Adrenal gland (tissue), 9 donors: ENCODE measurements at regions not wholly inside any gene's neighbourhood (a gene's known extent, or its start where the extent isn't known, plus 50 kb on each side); places are given as distances from the start of the nearest gene placed in this dataset.

ENCODE experiments used
- DNase-seq, 7 donors: peaks; one replicate each; pipeline ENCODE4 v3.0.0-alpha.2; 2019 to 2020
- H3K27ac ChIP-seq, 5 donors: fragments of 200-600 bp; sonication (generic) in 4 of 5; 1 replicate in 3 of 5; 2 replicates in 2 of 5; pipeline versions ENCODE4 v1.5.1 to v1.8.0; 2016 to 2020; ENCODE audit warnings: mild to moderate bottlenecking in 1 of 5
- H3K27me3 ChIP-seq: fragments of 200-600 bp; 2 replicates; pipeline ENCODE4 v1.8.0; 2021
- H3K36me3 ChIP-seq, 2 donors: fragments of 200-600 bp; replicated peaks in 1 of 2; 1 replicate in 1 of 2; 2 replicates in 1 of 2; pipeline versions ENCODE4 v1.5.1 to v1.8.0; 2018 to 2022
- H3K4me1 ChIP-seq, 2 donors: fragments of 200-600 bp; replicated peaks in 1 of 2; 1 replicate in 1 of 2; 2 replicates in 1 of 2; pipeline versions ENCODE4 v1.5.1 to v1.8.0; 2018 to 2021
- H3K4me3 ChIP-seq, 4 donors: fragments of 200-600 bp; sonication (generic) in 3 of 4; one replicate each; pipeline ENCODE4 v1.5.1; 2016 to 2018
- H3K9me3 ChIP-seq, 3 donors: fragments of 200-600 bp; sonication (generic) in 1 of 3; replicated peaks in 1 of 3; 1 replicate in 2 of 3; 2 replicates in 1 of 3; pipeline versions ENCODE4 v1.5.1 to v1.8.0; 2016 to 2021
- CTCF ChIP-seq, 6 experiments: fragments of 450-650 bp in 4 of 6; fragments of 200-600 bp in 2 of 6; sonication (generic) in 1 of 6; IDR thresholded peaks; 1 replicate in 5 of 6; 2 replicates in 1 of 6; pipeline versions ENCODE4 v1.5.1 to v1.8.0; 2016 to 2021; ENCODE audit warnings: antibody characterized with exemption in 6 of 6, mild to moderate bottlenecking in 2 of 6, moderate library complexity in 1 of 6
- POLR2A ChIP-seq, 2 donors: fragments of 450-650 bp; IDR thresholded peaks; one replicate each; pipeline ENCODE4 v1.6.1; 2017; ENCODE audit warnings: antibody characterized with exemption in 2 of 2, mild to moderate bottlenecking in 2 of 2, moderate library complexity in 1 of 2
- WGBS, 4 donors: extraction: QIAGEN DNeasy Blood & Tissue Kit in 2 of 4; methylation state at CpG; one replicate each; pipeline versions ENCODE4 v1.1.5 to v1.1.7; 2013 to 2017; 5-methylcytosine and 5-hydroxymethylcytosine counted together
- intact Hi-C, 2 donors: fragments of 100-400 bp; cut with DNase I; formaldehyde crosslinking; loops; one replicate each; pipeline versions ENCODE4 v1.14.1 to v1.15.0; 2022 to 2023
- donor health status: healthy with polysubstance abuse.
- donor health status: Bipolar disorder and iron deficiency.
- donor health status: DM: yes; HTN: yes; CAD: no.
- donor health status: DM: no; HTN: no; CAD: no.
- donor health status: DM: no; HTN: no; CAD: no.

GRCh38 chr6:106910999-106911949, 63.3 kb downstream of the CD24 start:
- intact Hi-C loops = no loop called here
- no peaks in the 10 kb centered on the region for H3K27me3 ChIP-seq
- TF ChIP-seq POLR2A (IDR thresholded peaks at IDR 0.05) (no peak), CTCF (IDR thresholded peaks at IDR 0.05) (no peak)
- WGBS, 4 donors = 72 to 73% (median 73%) methylated on average over 7 of the region's 7 CpGs
- no peaks in the 10 kb centered on the region for H3K4me1 ChIP-seq
- no peak overlapping the region for H3K27ac ChIP-seq
- H3K4me3 ChIP-seq = no peak overlapping the region
- DNase-seq = no peak
- H3K9me3 ChIP-seq = no peaks in the 10 kb centered on the region
- H3K36me3 ChIP-seq = no peaks in the 10 kb centered on the region

GRCh38 chr6:106908386-106908840, 66.1 kb downstream of the CD24 start:
- H3K4me1 ChIP-seq = no peaks in the 10 kb centered on the region

GRCh38 chr6:106907754-106908153, 66.8 kb downstream of the CD24 start:
- no peak overlapping the region for H3K27ac ChIP-seq
- H3K4me3 ChIP-seq = no peak overlapping the region
- DNase-seq = no peak
- intact Hi-C loops = no loop called here
- H3K9me3 ChIP-seq = no peaks in the 10 kb centered on the region
- no peaks in the 10 kb centered on the region for H3K4me1 ChIP-seq
- TF ChIP-seq CTCF (IDR thresholded peaks at IDR 0.05) = no peak
- no peak for TF ChIP-seq POLR2A (IDR thresholded peaks at IDR 0.05)
- 61 to 84% (median 75%) methylated on average over 1 of the region's 1 CpG for WGBS, 4 donors
- H3K36me3 ChIP-seq = no peaks in the 10 kb centered on the region
- H3K27me3 ChIP-seq = no peaks in the 10 kb centered on the region

More at GRCh38 chr6:106908386-106908840, 66.1 kb downstream of the CD24 start:
- Histone ChIP-seq H3K9me3 (no peaks in the 10 kb centered on the region), H3K4me3 (no peak overlapping the region), H3K27ac (no peak overlapping the region), H3K27me3 (no peaks in the 10 kb centered on the region), H3K36me3 (no peaks in the 10 kb centered on the region)
- TF ChIP-seq POLR2A (IDR thresholded peaks at IDR 0.05) (no peak), CTCF (IDR thresholded peaks at IDR 0.05) (no peak)
- 40 to 65% (median 59%) methylated on average over 2 to 3 of the region's 3 CpGs for WGBS, 4 donors
- intact Hi-C loops = no loop called here
- DNase-seq = no peak

GRCh38 chr6:106906232-106906631, 68.3 kb downstream of the CD24 start:
- Histone ChIP-seq H3K27ac (no peak overlapping the region), H3K4me1 (no peaks in the 10 kb centered on the region), H3K27me3 (no peaks in the 10 kb centered on the region), H3K36me3 (no peaks in the 10 kb centered on the region), H3K9me3 (no peaks in the 10 kb centered on the region), H3K4me3 (no peak overlapping the region)
- intact Hi-C loops = no loop called here
- TF ChIP-seq POLR2A (IDR thresholded peaks at IDR 0.05) (no peak), CTCF (IDR thresholded peaks at IDR 0.05) (no peak)
- DNase-seq = no peak
- WGBS, 4 donors = 82 to 86% (median 84%) methylated on average over 6 of the region's 6 CpGs
